ENCODE measurements at regions not wholly inside any gene's neighbourhood (a gene's known extent, or its start where the extent isn't known, plus 50 kb on each side); places are given as distances from the start of the nearest gene placed in this dataset.

- Histone ChIP-seq H3K4me3 (ENCODE audit: low read length) (no peak overlapping the region), H2AFZ (ENCODE audit: low read depth, low read length) (no peak overlapping the region), H3K27me3 (ENCODE audit: low read depth, low read length) (no peaks in the 10 kb centered on the region), H3K4me1 (ENCODE audit: low read length) (peaks cover 12% of the 10 kb centered on the region), H3K9me3 (ENCODE audit: insufficient read depth, low read length) (no peaks in the 10 kb centered on the region), H4K20me1 (ENCODE audit: insufficient read depth, low read length) (no peaks in the 10 kb centered on the region), H3K79me2 (ENCODE audit: low read length) (no peaks in the 10 kb centered on the region), H3K27ac (ENCODE audit: low read length) (no peak overlapping the region), H3K36me3 (replicated peaks; ENCODE audit: low read depth, low read length) (no peaks in the 10 kb centered on the region), H3K9ac (ENCODE audit: low read length) (no peak overlapping the region), H3K4me2 (ENCODE audit: low read length) (no peak overlapping the region)
- TF ChIP-seq CTCF (IDR thresholded peaks at IDR 0.05; ENCODE audit: low read depth, low read length): no peak
- no peak for TF ChIP-seq EZH2phosphoT487 (IDR thresholded peaks at IDR 0.05; ENCODE audit: low read depth)
These were observed 204.2 kb downstream of the PDCD6IP start for GRCh38 chr3:34002569-34003100.

GRCh38 chr3:34005886-34006285 lies 207.5 kb downstream of the PDCD6IP start:
- TF ChIP-seq CTCF (IDR thresholded peaks at IDR 0.05; ENCODE audit: low read depth, low read length) (no peak), EZH2phosphoT487 (IDR thresholded peaks at IDR 0.05; ENCODE audit: low read depth) (no peak)
- Histone ChIP-seq H3K9ac (ENCODE audit: low read length) (no peak overlapping the region), H3K9me3 (ENCODE audit: insufficient read depth, low read length) (no peaks in the 10 kb centered on the region), H3K4me1 (ENCODE audit: low read length) (peaks cover 12% of the 10 kb centered on the region), H3K79me2 (ENCODE audit: low read length) (no peaks in the 10 kb centered on the region), H2AFZ (ENCODE audit: low read depth, low read length) (no peak overlapping the region), H3K4me3 (ENCODE audit: low read length) (no peak overlapping the region), H3K27ac (ENCODE audit: low read length) (no peak overlapping the region), H3K4me2 (ENCODE audit: low read length) (peak overlapping the region; percentile 25), H3K27me3 (ENCODE audit: low read depth, low read length) (no peaks in the 10 kb centered on the region), H3K36me3 (replicated peaks; ENCODE audit: low read depth, low read length) (no peaks in the 10 kb centered on the region), H4K20me1 (ENCODE audit: insufficient read depth, low read length) (no peaks in the 10 kb centered on the region)

GRCh38 chr3:34008191-34008590 lies 209.8 kb downstream of the PDCD6IP start:
- Histone ChIP-seq H3K36me3 (replicated peaks; ENCODE audit: low read depth, low read length) (no peaks in the 10 kb centered on the region), H3K9me3 (ENCODE audit: insufficient read depth, low read length) (no peaks in the 10 kb centered on the region), H3K9ac (ENCODE audit: low read length) (no peak overlapping the region), H3K79me2 (ENCODE audit: low read length) (no peaks in the 10 kb centered on the region), H2AFZ (ENCODE audit: low read depth, low read length) (no peak overlapping the region), H3K4me2 (ENCODE audit: low read length) (no peak overlapping the region), H3K27ac (ENCODE audit: low read length) (no peak overlapping the region), H3K27me3 (ENCODE audit: low read depth, low read length) (no peaks in the 10 kb centered on the region), H3K4me3 (ENCODE audit: low read length) (no peak overlapping the region), H4K20me1 (ENCODE audit: insufficient read depth, low read length) (no peaks in the 10 kb centered on the region), H3K4me1 (ENCODE audit: low read length) (peaks cover 12% of the 10 kb centered on the region)
- TF ChIP-seq CTCF (IDR thresholded peaks at IDR 0.05; ENCODE audit: low read depth, low read length) (no peak), EZH2phosphoT487 (IDR thresholded peaks at IDR 0.05; ENCODE audit: low read depth) (no peak)

GRCh38 chr3:34008836-34009809 lies 210.7 kb downstream of the PDCD6IP start:
- no peak for TF ChIP-seq EZH2phosphoT487 (IDR thresholded peaks at IDR 0.05; ENCODE audit: low read depth)
- no peak for TF ChIP-seq CTCF (IDR thresholded peaks at IDR 0.05; ENCODE audit: low read depth, low read length)
- no peak overlapping the region for H3K4me2 ChIP-seq (ENCODE audit: low read length)
- H3K27me3 ChIP-seq (ENCODE audit: low read depth, low read length): no peaks in the 10 kb centered on the region
- H4K20me1 ChIP-seq (ENCODE audit: insufficient read depth, low read length): no peaks in the 10 kb centered on the region
- no peaks in the 10 kb centered on the region for H3K79me2 ChIP-seq (ENCODE audit: low read length)
- no peak overlapping the region for H3K4me3 ChIP-seq (ENCODE audit: low read length)
- H3K9ac ChIP-seq (ENCODE audit: low read length): no peak overlapping the region
- no peaks in the 10 kb centered on the region for H3K36me3 ChIP-seq (replicated peaks; ENCODE audit: low read depth, low read length)
- no peaks in the 10 kb centered on the region for H3K9me3 ChIP-seq (ENCODE audit: insufficient read depth, low read length)
- no peak overlapping the region for H2AFZ ChIP-seq (ENCODE audit: low read depth, low read length)
- H3K4me1 ChIP-seq (ENCODE audit: low read length): peaks cover 12% of the 10 kb centered on the region
- H3K27ac ChIP-seq (ENCODE audit: low read length): no peak overlapping the region
